Adrenal gland (tissue), 9 donors: ENCODE measurements at regions not wholly inside any gene's neighbourhood (a gene's known extent, or its start where the extent isn't known, plus 50 kb on each side); places are given as distances from the start of the nearest gene placed in this dataset.
"Not testable (repeated sequence)": the region's sequence is repeated elsewhere in the genome, so short reads cannot be mapped to it uniquely, and the experiment has no call there.

Experiments
- DNase-seq, 7 donors: peaks; one replicate each; pipeline ENCODE4 v3.0.0-alpha.2; 2019 to 2020
- H3K27ac ChIP-seq, 5 donors: fragments of 200-600 bp; sonication (generic) in 4 of 5; 1 replicate in 3 of 5; 2 replicates in 2 of 5; pipeline versions ENCODE4 v1.5.1 to v1.8.0; 2016 to 2020; ENCODE audit warnings: mild to moderate bottlenecking in 1 of 5
- H3K27me3 ChIP-seq: fragments of 200-600 bp; 2 replicates; pipeline ENCODE4 v1.8.0; 2021
- H3K36me3 ChIP-seq, 2 donors: fragments of 200-600 bp; replicated peaks in 1 of 2; 1 replicate in 1 of 2; 2 replicates in 1 of 2; pipeline versions ENCODE4 v1.5.1 to v1.8.0; 2018 to 2022
- H3K4me1 ChIP-seq, 2 donors: fragments of 200-600 bp; replicated peaks in 1 of 2; 1 replicate in 1 of 2; 2 replicates in 1 of 2; pipeline versions ENCODE4 v1.5.1 to v1.8.0; 2018 to 2021
- H3K4me3 ChIP-seq, 4 donors: fragments of 200-600 bp; sonication (generic) in 3 of 4; one replicate each; pipeline ENCODE4 v1.5.1; 2016 to 2018
- H3K9me3 ChIP-seq, 3 donors: fragments of 200-600 bp; sonication (generic) in 1 of 3; replicated peaks in 1 of 3; 1 replicate in 2 of 3; 2 replicates in 1 of 3; pipeline versions ENCODE4 v1.5.1 to v1.8.0; 2016 to 2021
- POLR2A ChIP-seq, 2 donors: fragments of 450-650 bp; IDR thresholded peaks; one replicate each; pipeline ENCODE4 v1.6.1; 2017; ENCODE audit warnings: antibody characterized with exemption in 2 of 2, mild to moderate bottlenecking in 2 of 2, moderate library complexity in 1 of 2
- WGBS, 4 donors: extraction: QIAGEN DNeasy Blood & Tissue Kit in 2 of 4; methylation state at CpG; one replicate each; pipeline versions ENCODE4 v1.1.5 to v1.1.7; 2013 to 2017; 5-methylcytosine and 5-hydroxymethylcytosine counted together
- intact Hi-C, 2 donors: fragments of 100-400 bp; cut with DNase I; formaldehyde crosslinking; loops; one replicate each; pipeline versions ENCODE4 v1.14.1 to v1.15.0; 2022 to 2023
- TF ChIP-seq, protein P1 (sequence below), 6 experiments: fragments of 450-650 bp in 4 of 6; fragments of 200-600 bp in 2 of 6; sonication (generic) in 1 of 6; IDR thresholded peaks; 1 replicate in 5 of 6; 2 replicates in 1 of 6; pipeline versions ENCODE4 v1.5.1 to v1.8.0; 2016 to 2021; ENCODE audit warnings: antibody characterized with exemption in 6 of 6, mild to moderate bottlenecking in 2 of 6, moderate library complexity in 1 of 6
- donor health status: healthy with polysubstance abuse.
- donor health status: Bipolar disorder and iron deficiency.
- donor health status: DM: yes; HTN: yes; CAD: no.
- donor health status: DM: no; HTN: no; CAD: no.
- donor health status: DM: no; HTN: no; CAD: no.

- DNase-seq, result no peak
- H3K36me3 ChIP-seq, result no peaks in the 10 kb centered on the region
- 69 to 83% (median 77%) methylated on average over 7 of the region's 7 CpGs for WGBS, 4 donors
- H3K27ac ChIP-seq, result no peak overlapping the region
- no peaks in the 10 kb centered on the region for H3K9me3 ChIP-seq
- no peaks in the 10 kb centered on the region for H3K4me1 ChIP-seq
- no peak overlapping the region for H3K4me3 ChIP-seq
- intact Hi-C loops, result no loop called here
- TF ChIP-seq, protein P1, sequence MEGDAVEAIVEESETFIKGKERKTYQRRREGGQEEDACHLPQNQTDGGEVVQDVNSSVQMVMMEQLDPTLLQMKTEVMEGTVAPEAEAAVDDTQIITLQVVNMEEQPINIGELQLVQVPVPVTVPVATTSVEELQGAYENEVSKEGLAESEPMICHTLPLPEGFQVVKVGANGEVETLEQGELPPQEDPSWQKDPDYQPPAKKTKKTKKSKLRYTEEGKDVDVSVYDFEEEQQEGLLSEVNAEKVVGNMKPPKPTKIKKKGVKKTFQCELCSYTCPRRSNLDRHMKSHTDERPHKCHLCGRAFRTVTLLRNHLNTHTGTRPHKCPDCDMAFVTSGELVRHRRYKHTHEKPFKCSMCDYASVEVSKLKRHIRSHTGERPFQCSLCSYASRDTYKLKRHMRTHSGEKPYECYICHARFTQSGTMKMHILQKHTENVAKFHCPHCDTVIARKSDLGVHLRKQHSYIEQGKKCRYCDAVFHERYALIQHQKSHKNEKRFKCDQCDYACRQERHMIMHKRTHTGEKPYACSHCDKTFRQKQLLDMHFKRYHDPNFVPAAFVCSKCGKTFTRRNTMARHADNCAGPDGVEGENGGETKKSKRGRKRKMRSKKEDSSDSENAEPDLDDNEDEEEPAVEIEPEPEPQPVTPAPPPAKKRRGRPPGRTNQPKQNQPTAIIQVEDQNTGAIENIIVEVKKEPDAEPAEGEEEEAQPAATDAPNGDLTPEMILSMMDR (IDR thresholded peaks at IDR 0.05), result no peak
- TF ChIP-seq POLR2A (IDR thresholded peaks at IDR 0.05), result no peak
- no peaks in the 10 kb centered on the region for H3K27me3 ChIP-seq
These were observed 76.5 kb upstream of the TMEM170B start for GRCh38 chr6:11460837-11461661.

DNA sequence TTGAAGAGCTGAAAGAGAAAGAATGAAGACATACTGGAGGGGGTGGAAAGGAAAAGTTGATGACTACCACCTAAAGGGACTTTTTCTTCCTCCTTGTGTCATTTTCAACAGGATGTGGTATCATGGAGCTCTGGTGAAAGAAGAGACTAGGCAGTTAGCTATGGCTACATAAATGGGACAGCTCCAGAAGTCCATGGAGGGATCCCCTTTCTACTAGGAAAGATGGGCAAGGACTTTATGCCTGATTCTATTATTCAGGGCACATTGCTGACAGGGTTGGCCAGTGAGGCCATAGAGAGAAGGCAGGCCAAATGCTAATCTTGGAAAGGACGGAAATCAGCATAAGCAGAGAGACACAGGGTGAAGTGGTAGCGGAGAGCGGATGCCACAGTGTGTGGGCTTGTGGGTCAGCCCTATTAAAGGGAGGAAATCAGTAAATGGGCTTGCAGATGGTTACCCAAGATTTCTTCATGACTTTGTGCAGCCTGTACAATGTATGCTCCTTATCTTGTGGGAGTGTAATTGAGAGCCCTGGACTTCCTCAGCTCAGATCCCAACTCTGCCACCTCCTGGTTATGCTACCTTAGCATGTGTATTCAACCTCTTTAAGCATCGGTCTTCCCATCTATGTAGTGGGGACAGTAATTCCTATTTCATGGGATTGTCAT, 77.4 kb upstream of the TMEM170B start:
- Histone ChIP-seq H3K9me3 (no peaks in the 10 kb centered on the region), H3K4me1 (no peaks in the 10 kb centered on the region), H3K27ac (no peak overlapping the region), H3K4me3 (no peak overlapping the region), H3K27me3 (no peaks in the 10 kb centered on the region), H3K36me3 (no peaks in the 10 kb centered on the region)
- intact Hi-C loops, result no loop called here
- 87 to 95% (median 93%) methylated on average over 4 of the region's 4 CpGs for WGBS, 4 donors
- DNase-seq, result no peak
- TF ChIP-seq, protein P1 (IDR thresholded peaks at IDR 0.05), result no peak
- no peak for TF ChIP-seq POLR2A (IDR thresholded peaks at IDR 0.05)

DNA sequence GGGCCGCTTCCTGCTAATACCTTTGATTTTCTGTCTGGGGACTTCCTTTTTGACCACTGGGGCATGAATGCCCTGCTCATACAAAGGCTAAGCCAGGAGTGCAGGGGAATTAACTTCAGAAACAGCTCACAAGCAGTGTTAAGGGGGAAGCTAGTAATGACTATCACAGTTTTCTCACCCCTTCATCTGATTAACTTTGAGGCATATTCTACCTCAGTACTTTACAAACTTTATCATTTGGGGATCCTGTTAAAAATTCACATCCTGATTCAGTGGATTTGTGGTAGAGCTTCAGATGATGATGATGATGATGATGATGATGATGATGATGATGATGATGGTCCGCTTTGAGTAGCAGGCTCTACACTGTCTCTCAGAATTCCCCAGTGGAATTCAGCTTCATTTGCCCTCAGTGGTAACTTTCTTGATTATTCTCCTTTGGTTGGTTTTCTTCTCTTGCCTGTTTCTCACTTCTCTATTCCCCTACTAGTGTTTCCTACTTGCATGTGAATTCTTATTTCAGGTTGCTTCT, 78.4 kb upstream of the TMEM170B start:
- Histone ChIP-seq H3K4me1 (no peaks in the 10 kb centered on the region), H3K4me3 (no peak overlapping the region), H3K27me3 (no peaks in the 10 kb centered on the region), H3K36me3 (no peaks in the 10 kb centered on the region), H3K27ac (no peak overlapping the region), H3K9me3 (no peaks in the 10 kb centered on the region)
- TF ChIP-seq, protein P1 (IDR thresholded peaks at IDR 0.05), result no peak
- no peak for TF ChIP-seq POLR2A (IDR thresholded peaks at IDR 0.05)
- intact Hi-C loops, result no loop called here
- no peak for DNase-seq
- WGBS, 4 donors, result 79 to 93% (median 87%) methylated on average over 2 of the region's 2 CpGs

GRCh38 chr6:11458509-11458908, 79.0 kb upstream of the TMEM170B start:
- H3K9me3 ChIP-seq, result no peaks in the 10 kb centered on the region
- DNase-seq, result no peak
- no peak overlapping the region for H3K4me3 ChIP-seq
- H3K4me1 ChIP-seq, result no peaks in the 10 kb centered on the region
- TF ChIP-seq POLR2A (IDR thresholded peaks at IDR 0.05), result no peak
- TF ChIP-seq, protein P1 (IDR thresholded peaks at IDR 0.05), result no peak
- no peaks in the 10 kb centered on the region for H3K36me3 ChIP-seq
- H3K27ac ChIP-seq, result no peak overlapping the region
- no peaks in the 10 kb centered on the region for H3K27me3 ChIP-seq
- intact Hi-C loops, result no loop called here
- WGBS, 4 donors, result 54 to 67% (median 64%) methylated on average over 2 of the region's 2 CpGs

- WGBS, 4 donors, result 85 to 92% (median 87%) methylated on average over 6 of the region's 6 CpGs
- H3K4me1 ChIP-seq, DNase-seq, H3K27ac ChIP-seq, H3K27me3 ChIP-seq, H3K4me3 ChIP-seq, intact Hi-C loops, H3K9me3 ChIP-seq, H3K36me3 ChIP-seq: not testable (repeated sequence)
These were observed 80.1 kb upstream of the TMEM170B start for GRCh38 chr6:11457422-11457821.

GRCh38 chr6:11452106-11452505, 85.4 kb upstream of the TMEM170B start:
- H3K27me3 ChIP-seq, H3K4me1 ChIP-seq, intact Hi-C loops, H3K36me3 ChIP-seq, H3K4me3 ChIP-seq, H3K9me3 ChIP-seq, H3K27ac ChIP-seq, DNase-seq: not testable (repeated sequence)
- WGBS, 4 donors, result 79 to 89% (median 87%) methylated on average over 6 to 8 of the region's 8 CpGs
